DOHH2 (cell line): ENCODE measurements at regions not wholly inside any gene's neighbourhood (a gene's known extent, or its start where the extent isn't known, plus 50 kb on each side); places are given as distances from the start of the nearest gene placed in this dataset.
A peak's percentile ranks its signal among the peaks of the same experiment; 100 is the strongest.

Source experiments
- H3F3A ChIP-seq: fragments of 200-600 bp; sonication (generic), shearing (Covaris generic); 2 replicates; pipeline ENCODE4 v1.6.0; 2016; ENCODE audit warnings: antibody characterized with exemption, mild to moderate bottlenecking; ENCODE audit not compliant: control insufficient read depth, insufficient read depth
- H3K27ac ChIP-seq: fragments of 200-600 bp; sonication (generic); 2 replicates; pipeline ENCODE4 v1.5.1; 2014; ENCODE audit warnings: low read depth, mild to moderate bottlenecking, low read length, moderate library complexity
- H3K27me3 ChIP-seq: fragments of 200-600 bp; sonication (generic); 2 replicates; pipeline ENCODE4 v1.6.1; 2014; ENCODE audit warnings: mild to moderate bottlenecking, low read length, mixed read lengths; ENCODE audit not compliant: control insufficient read depth
- H3K36me3 ChIP-seq: fragments of 200-600 bp; sonication (generic); 2 replicates; pipeline ENCODE4 v1.6.1; 2014; ENCODE audit warnings: mild to moderate bottlenecking, low read length, moderate library complexity, mixed read lengths; ENCODE audit not compliant: control insufficient read depth
- H3K4me1 ChIP-seq: fragments of 200-600 bp; sonication (generic); 2 replicates; pipeline ENCODE4 v1.6.1; 2014; ENCODE audit warnings: mild to moderate bottlenecking, low read length, mixed read lengths; ENCODE audit not compliant: control insufficient read depth
- H3K4me2 ChIP-seq: fragments of 200-600 bp; sonication (generic); 2 replicates; pipeline ENCODE4 v1.6.0; 2014; ENCODE audit warnings: mild to moderate bottlenecking, low read length, moderate library complexity
- H3K4me3 ChIP-seq: fragments of 200-600 bp; sonication (generic); 2 replicates; pipeline ENCODE4 v1.5.1; 2014; ENCODE audit warnings: mild to moderate bottlenecking, low read length, mixed read lengths
- H3K79me2 ChIP-seq: fragments of 200-600 bp; sonication (generic); 2 replicates; pipeline ENCODE4 v1.6.1; 2014; ENCODE audit warnings: mild to moderate bottlenecking, low read length, mixed read lengths; ENCODE audit not compliant: control insufficient read depth
- H3K9me2 ChIP-seq: fragments of 200-600 bp; sonication (generic); replicated peaks from 2 replicates; pipeline ENCODE4 v1.6.1; 2014; ENCODE audit warnings: mild to moderate bottlenecking, low read length, mixed read lengths; ENCODE audit not compliant: control insufficient read depth
- H3K9me3 ChIP-seq: fragments of 200-600 bp; sonication (generic); 2 replicates; pipeline ENCODE4 v1.6.1; 2014; ENCODE audit warnings: antibody characterized with exemption, low read length, mixed read lengths; ENCODE audit not compliant: control insufficient read depth, insufficient read depth
- H4K20me1 ChIP-seq: fragments of 200-600 bp; sonication (generic); 2 replicates; pipeline ENCODE4 v1.6.0; 2014; ENCODE audit warnings: low read depth, mild to moderate bottlenecking, antibody characterized with exemption, low read length, moderate library complexity; ENCODE audit not compliant: control insufficient read depth, insufficient read depth
- EZH2phosphoT487 ChIP-seq: fragments of 200-600 bp; sonication (generic); IDR thresholded peaks from 2 replicates; pipeline ENCODE4 v1.6.1; 2017; ENCODE audit warnings: borderline replicate concordance, mild to moderate bottlenecking, antibody characterized with exemption, low read length, moderate library complexity, mixed read lengths
- TF ChIP-seq, protein P1 (sequence below): fragments of 200-600 bp; sonication (generic); IDR thresholded peaks from one replicate; pipeline ENCODE4 v1.5.1; 2014; ENCODE audit warnings: antibody characterized with exemption, mild to moderate bottlenecking, low read depth, low read length; ENCODE audit not compliant: poor library complexity, severe bottlenecking

DNA sequence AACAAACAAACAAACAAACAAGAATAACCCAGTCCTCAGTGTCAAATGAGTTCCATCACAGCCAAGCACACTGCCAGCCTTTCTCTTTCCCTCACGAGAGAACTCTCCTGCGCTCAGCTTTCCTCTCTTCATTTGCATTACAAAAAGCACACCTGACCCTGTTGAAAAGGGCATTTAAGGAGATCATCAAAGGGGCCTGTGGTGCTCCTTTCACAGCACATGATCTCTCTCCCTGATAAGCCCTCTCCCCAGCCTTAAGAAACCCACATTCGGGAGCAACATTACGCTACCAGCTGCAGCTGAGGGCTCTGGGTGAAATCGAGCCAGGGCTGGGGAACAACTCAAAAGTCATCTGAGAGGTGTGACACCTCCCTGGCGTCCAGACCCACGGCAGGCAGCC lies 165.6 kb upstream of the TMCC3 start:
- peak overlapping the region; percentile 92 for H3K27ac ChIP-seq
- no peaks in the 10 kb centered on the region for H3K79me2 ChIP-seq

DNA sequence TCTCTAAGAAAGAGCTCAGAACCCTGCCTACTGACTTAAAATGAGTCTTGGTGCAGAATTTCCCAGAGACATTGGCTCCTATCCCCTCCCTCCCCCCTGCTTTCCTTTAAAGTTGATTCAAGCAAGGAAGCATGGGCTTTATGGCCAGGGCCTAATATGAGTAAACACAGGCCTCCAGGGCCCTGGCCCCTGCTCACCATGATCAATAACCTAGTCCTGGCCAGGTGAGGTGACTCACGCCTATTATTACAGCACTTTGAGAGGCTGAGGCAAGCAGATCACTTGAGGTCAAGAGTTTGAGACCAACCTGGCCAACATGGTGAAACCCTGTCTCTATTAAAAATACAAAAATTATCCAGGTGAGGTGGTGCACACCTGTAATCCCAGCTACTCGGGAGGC lies 165.1 kb upstream of the TMCC3 start:
- Histone ChIP-seq H3K9me2 (no peaks in the 10 kb centered on the region), H3K4me3 (peak overlapping the region; percentile 70), H3K27me3 (no peaks in the 10 kb centered on the region), H4K20me1 (no peaks in the 10 kb centered on the region), H3F3A (peaks cover 26% of the 10 kb centered on the region), H3K9me3 (peaks cover 41% of the 10 kb centered on the region; the same call in 1 of the 2 replicates), H3K79me2 (no peaks in the 10 kb centered on the region), H3K4me2 (peak overlapping the region; percentile 78), H3K4me1 (peaks cover 57% of the 10 kb centered on the region), H3K27ac (no peak overlapping the region), H3K36me3 (peaks cover 15% of the 10 kb centered on the region)
- TF ChIP-seq, protein P1, sequence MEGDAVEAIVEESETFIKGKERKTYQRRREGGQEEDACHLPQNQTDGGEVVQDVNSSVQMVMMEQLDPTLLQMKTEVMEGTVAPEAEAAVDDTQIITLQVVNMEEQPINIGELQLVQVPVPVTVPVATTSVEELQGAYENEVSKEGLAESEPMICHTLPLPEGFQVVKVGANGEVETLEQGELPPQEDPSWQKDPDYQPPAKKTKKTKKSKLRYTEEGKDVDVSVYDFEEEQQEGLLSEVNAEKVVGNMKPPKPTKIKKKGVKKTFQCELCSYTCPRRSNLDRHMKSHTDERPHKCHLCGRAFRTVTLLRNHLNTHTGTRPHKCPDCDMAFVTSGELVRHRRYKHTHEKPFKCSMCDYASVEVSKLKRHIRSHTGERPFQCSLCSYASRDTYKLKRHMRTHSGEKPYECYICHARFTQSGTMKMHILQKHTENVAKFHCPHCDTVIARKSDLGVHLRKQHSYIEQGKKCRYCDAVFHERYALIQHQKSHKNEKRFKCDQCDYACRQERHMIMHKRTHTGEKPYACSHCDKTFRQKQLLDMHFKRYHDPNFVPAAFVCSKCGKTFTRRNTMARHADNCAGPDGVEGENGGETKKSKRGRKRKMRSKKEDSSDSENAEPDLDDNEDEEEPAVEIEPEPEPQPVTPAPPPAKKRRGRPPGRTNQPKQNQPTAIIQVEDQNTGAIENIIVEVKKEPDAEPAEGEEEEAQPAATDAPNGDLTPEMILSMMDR, result no peak

More for the DNA sequence above, 165.6 kb upstream of the TMCC3 start:
- Histone ChIP-seq H3F3A (peaks cover 26% of the 10 kb centered on the region), H3K9me2 (no peaks in the 10 kb centered on the region), H3K27me3 (no peaks in the 10 kb centered on the region), H3K4me2 (peak overlapping the region; percentile 78), H3K4me1 (peaks cover 60% of the 10 kb centered on the region), H3K4me3 (peak overlapping the region; percentile 70), H3K9me3 (peaks cover 39% of the 10 kb centered on the region; the same call in 1 of the 2 replicates), H3K36me3 (peaks cover 15% of the 10 kb centered on the region), H4K20me1 (no peaks in the 10 kb centered on the region)
- TF ChIP-seq, protein P1, result no peak
- TF ChIP-seq EZH2phosphoT487, result no peak

GRCh38 chr12:94813314-94813713 lies 163.0 kb upstream of the TMCC3 start:
- Histone ChIP-seq H3K9me2 (no peaks in the 10 kb centered on the region), H3K4me2 (no peak overlapping the region), H3K4me3 (no peak overlapping the region), H3K9me3 (peaks cover 41% of the 10 kb centered on the region; the same call in 1 of the 2 replicates), H3K36me3 (peaks cover 15% of the 10 kb centered on the region), H3K4me1 (peaks cover 36% of the 10 kb centered on the region), H4K20me1 (no peaks in the 10 kb centered on the region), H3K27ac (no peak overlapping the region), H3K27me3 (no peaks in the 10 kb centered on the region), H3F3A (peaks cover 26% of the 10 kb centered on the region), H3K79me2 (no peaks in the 10 kb centered on the region)
- TF ChIP-seq EZH2phosphoT487, result no peak
- TF ChIP-seq, protein P1, result no peak
